OCI-LY3 (cell line): ENCODE measurements at regions not wholly inside any gene's neighbourhood (a gene's known extent, or its start where the extent isn't known, plus 50 kb on each side); places are given as distances from the start of the nearest gene placed in this dataset.

Source experiments
- H2AFZ ChIP-seq: fragments of 200-600, 300-600 bp; shearing (Covaris generic); 2 replicates; pipeline ENCODE4 v1.6.0; 2014; ENCODE audit warnings: antibody characterized with exemption, low read depth, low read length
- H3K27ac ChIP-seq: fragments of 200-600, 300-600 bp; sonication (generic); 2 replicates; pipeline ENCODE4 v1.5.1; 2014; ENCODE audit warnings: mild to moderate bottlenecking, low read length, moderate library complexity, mixed read lengths
- H3K27me3 ChIP-seq: fragments of 200-600, 300-600 bp; sonication (generic); 2 replicates; pipeline ENCODE4 v1.6.1; 2014; ENCODE audit warnings: low read depth, low read length, mixed read lengths
- H3K36me3 ChIP-seq: fragments of 200-600, 300-600 bp; sonication (generic); replicated peaks from 2 replicates; pipeline ENCODE3; 2014; ENCODE audit warnings: low read depth, low read length, mixed read lengths
- H3K4me1 ChIP-seq: fragments of 300-600, 200-600 bp; sonication (generic); 2 replicates; pipeline ENCODE4 v1.6.1; 2014; ENCODE audit warnings: low read length, mixed read lengths
- H3K4me2 ChIP-seq: fragments of 200-600, 300-600 bp; sonication (generic); 2 replicates; pipeline ENCODE4 v1.6.1; 2014; ENCODE audit warnings: low read length, mixed read lengths
- H3K4me3 ChIP-seq: fragments of 300-600, 200-600 bp; sonication (generic); 2 replicates; pipeline ENCODE4 v1.5.1; 2014; ENCODE audit warnings: antibody characterized with exemption, mild to moderate bottlenecking, low read length, moderate library complexity
- H3K79me2 ChIP-seq: fragments of 300-600, 200-600 bp; shearing (Covaris generic); 2 replicates; pipeline ENCODE4 v1.6.1; 2014; ENCODE audit warnings: mild to moderate bottlenecking, low read length, mixed read lengths
- H3K9ac ChIP-seq: fragments of 300-600, 200-600 bp; shearing (Covaris generic); 2 replicates; pipeline ENCODE4 v1.6.0; 2014; ENCODE audit warnings: mild to moderate bottlenecking, low read length, moderate library complexity
- H3K9me3 ChIP-seq: fragments of 200-600, 300-600 bp; shearing (Covaris generic); 2 replicates; pipeline ENCODE4 v1.6.1; 2014; ENCODE audit warnings: low read length, mixed read lengths; ENCODE audit not compliant: insufficient read depth
- H4K20me1 ChIP-seq: fragments of 200-600, 300-600 bp; sonication (generic); 2 replicates; pipeline ENCODE4 v1.6.1; 2016; ENCODE audit warnings: low read length, mixed read lengths; ENCODE audit not compliant: insufficient read depth
- CTCF ChIP-seq: fragments of 200-600, 300-600 bp; sonication (generic); IDR thresholded peaks from 2 replicates; pipeline ENCODE4 v1.5.1; 2014; ENCODE audit warnings: antibody characterized with exemption, low read length, low read depth
- EZH2phosphoT487 ChIP-seq: fragments of 200-600 bp; shearing (Covaris generic); IDR thresholded peaks from 2 replicates; pipeline ENCODE4 v1.6.1; 2018; ENCODE audit warnings: antibody characterized with exemption, mixed run types, low read depth

GRCh38 chr11:103546236-103546635 lies 437.0 kb downstream of the DYNC2H1 start:
- TF ChIP-seq EZH2phosphoT487 (no peak), CTCF (no peak)
- no peak overlapping the region for H3K4me3 ChIP-seq

GRCh38 chr11:103547024-103547423 lies 437.8 kb downstream of the DYNC2H1 start:
- H3K79me2 ChIP-seq, result no peaks in the 10 kb centered on the region
- TF ChIP-seq EZH2phosphoT487 (no peak), CTCF (no peak)
- H3K9me3 ChIP-seq, result no peaks in the 10 kb centered on the region
- H3K27ac ChIP-seq, result no peak overlapping the region
- H3K4me1 ChIP-seq, result no peaks in the 10 kb centered on the region
- no peaks in the 10 kb centered on the region for H3K27me3 ChIP-seq
- no peak overlapping the region for H3K4me2 ChIP-seq
- H2AFZ ChIP-seq, result no peak overlapping the region
- no peak overlapping the region for H3K9ac ChIP-seq
- H4K20me1 ChIP-seq, result no peaks in the 10 kb centered on the region
- H3K36me3 ChIP-seq, result no peaks in the 10 kb centered on the region
- no peak overlapping the region for H3K4me3 ChIP-seq

More at GRCh38 chr11:103546236-103546635, 437.0 kb downstream of the DYNC2H1 start:
- Histone ChIP-seq H2AFZ (no peak overlapping the region), H3K27me3 (no peaks in the 10 kb centered on the region), H3K4me1 (no peaks in the 10 kb centered on the region), H3K9ac (no peak overlapping the region), H3K36me3 (no peaks in the 10 kb centered on the region), H3K4me2 (no peak overlapping the region), H3K9me3 (no peaks in the 10 kb centered on the region), H3K79me2 (no peaks in the 10 kb centered on the region), H3K27ac (no peak overlapping the region), H4K20me1 (no peaks in the 10 kb centered on the region)

- Histone ChIP-seq H3K27ac (no peak overlapping the region), H3K36me3 (no peaks in the 10 kb centered on the region), H3K4me1 (no peaks in the 10 kb centered on the region), H2AFZ (no peak overlapping the region), H3K9me3 (no peaks in the 10 kb centered on the region), H3K4me3 (no peak overlapping the region), H4K20me1 (no peaks in the 10 kb centered on the region), H3K9ac (no peak overlapping the region), H3K27me3 (no peaks in the 10 kb centered on the region), H3K4me2 (no peak overlapping the region), H3K79me2 (no peaks in the 10 kb centered on the region)
- TF ChIP-seq EZH2phosphoT487 (no peak), CTCF (no peak)
These were observed 438.5 kb downstream of the DYNC2H1 start for GRCh38 chr11:103547691-103548090.

GRCh38 chr11:103548838-103549237 lies 439.6 kb downstream of the DYNC2H1 start:
- Histone ChIP-seq H3K4me3 (no peak overlapping the region), H3K36me3 (no peaks in the 10 kb centered on the region), H2AFZ (no peak overlapping the region), H3K9ac (no peak overlapping the region), H4K20me1 (no peaks in the 10 kb centered on the region), H3K9me3 (no peaks in the 10 kb centered on the region), H3K27me3 (no peaks in the 10 kb centered on the region), H3K79me2 (no peaks in the 10 kb centered on the region), H3K4me1 (no peaks in the 10 kb centered on the region), H3K4me2 (no peak overlapping the region), H3K27ac (no peak overlapping the region)
- TF ChIP-seq EZH2phosphoT487 (no peak), CTCF (no peak)
